IMR-90 (cell line): ENCODE measurements at regions not wholly inside any gene's neighbourhood (a gene's known extent, or its start where the extent isn't known, plus 50 kb on each side); places are given as distances from the start of the nearest gene placed in this dataset.

Experiments used
- CHD1 ChIP-seq: IDR thresholded peaks from 2 replicates; pipeline ENCODE4 v1.6.1; 2012; ENCODE audit warnings: low read depth, low read length, improper control_type of control experiment
- MXI1 ChIP-seq: IDR thresholded peaks from 2 replicates; pipeline ENCODE4 v1.6.1; 2012; ENCODE audit warnings: low read depth, mild to moderate bottlenecking, low read length, moderate library complexity, borderline replicate concordance
- POLR2A ChIP-seq: IDR thresholded peaks from 2 replicates; pipeline ENCODE4 v1.6.1; 2012; ENCODE audit warnings: mild to moderate bottlenecking, low read depth, low read length
- RAD21 ChIP-seq: IDR thresholded peaks from 2 replicates; pipeline ENCODE4 v1.6.1; 2012; ENCODE audit warnings: low read length, improper control_type of control experiment
- RCOR1 ChIP-seq: IDR thresholded peaks from 2 replicates; pipeline ENCODE4 v1.6.1; 2012; ENCODE audit warnings: mild to moderate bottlenecking, low read length, improper control_type of control experiment; ENCODE audit not compliant: insufficient replicate concordance
- SMC3 ChIP-seq: fragments of 150-350 bp; IDR thresholded peaks from 2 replicates; pipeline ENCODE4 v1.6.1; 2016; ENCODE audit warnings: low read depth, mild to moderate bottlenecking, antibody characterized with exemption, low read length, moderate library complexity
- USF2 ChIP-seq: fragments of 150-350 bp; IDR thresholded peaks from 2 replicates; pipeline ENCODE4 v1.6.1; 2017; ENCODE audit warnings: mild to moderate bottlenecking, antibody characterized with exemption, low read length, low read depth
- TF ChIP-seq, protein P1 (sequence below): conservative IDR thresholded peaks from 2 replicates; pipeline ENCODE4 v1.5.1; 2012; ENCODE audit warnings: mild to moderate bottlenecking, low read depth, low read length, improper control_type of control experiment

DNA sequence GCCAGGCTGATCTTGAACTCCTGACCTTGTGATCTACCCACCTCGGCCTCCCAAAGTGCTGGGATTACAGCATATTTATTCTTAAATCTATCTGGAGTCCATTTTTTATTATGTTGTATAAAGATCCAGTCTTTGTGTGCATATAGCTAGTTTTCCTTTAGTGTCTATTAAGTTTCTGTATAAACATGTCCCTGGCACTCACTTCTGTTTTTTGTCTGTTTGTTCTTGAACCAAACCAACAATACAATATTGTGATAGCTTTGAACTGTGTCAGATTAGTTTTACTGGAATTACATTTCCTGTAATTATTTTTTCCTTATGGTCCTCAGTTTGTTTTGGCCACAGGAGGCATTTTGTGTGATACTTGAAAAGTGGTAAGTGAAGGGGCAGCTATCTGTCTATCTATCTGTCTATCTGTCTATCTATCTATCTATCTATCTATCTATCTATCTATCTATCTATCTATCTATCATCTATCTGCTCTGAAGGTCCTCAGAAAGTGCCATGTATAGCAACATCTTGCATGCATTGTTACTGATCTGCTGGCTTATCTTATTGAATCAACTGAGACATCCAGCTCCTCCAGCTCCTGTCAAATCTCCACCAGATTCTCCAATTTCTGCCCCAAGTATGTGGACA lies 70.9 kb upstream of the ACVR1 start:
- TF ChIP-seq, protein P1, sequence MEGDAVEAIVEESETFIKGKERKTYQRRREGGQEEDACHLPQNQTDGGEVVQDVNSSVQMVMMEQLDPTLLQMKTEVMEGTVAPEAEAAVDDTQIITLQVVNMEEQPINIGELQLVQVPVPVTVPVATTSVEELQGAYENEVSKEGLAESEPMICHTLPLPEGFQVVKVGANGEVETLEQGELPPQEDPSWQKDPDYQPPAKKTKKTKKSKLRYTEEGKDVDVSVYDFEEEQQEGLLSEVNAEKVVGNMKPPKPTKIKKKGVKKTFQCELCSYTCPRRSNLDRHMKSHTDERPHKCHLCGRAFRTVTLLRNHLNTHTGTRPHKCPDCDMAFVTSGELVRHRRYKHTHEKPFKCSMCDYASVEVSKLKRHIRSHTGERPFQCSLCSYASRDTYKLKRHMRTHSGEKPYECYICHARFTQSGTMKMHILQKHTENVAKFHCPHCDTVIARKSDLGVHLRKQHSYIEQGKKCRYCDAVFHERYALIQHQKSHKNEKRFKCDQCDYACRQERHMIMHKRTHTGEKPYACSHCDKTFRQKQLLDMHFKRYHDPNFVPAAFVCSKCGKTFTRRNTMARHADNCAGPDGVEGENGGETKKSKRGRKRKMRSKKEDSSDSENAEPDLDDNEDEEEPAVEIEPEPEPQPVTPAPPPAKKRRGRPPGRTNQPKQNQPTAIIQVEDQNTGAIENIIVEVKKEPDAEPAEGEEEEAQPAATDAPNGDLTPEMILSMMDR: no peak
- no peak for TF ChIP-seq RCOR1
- TF ChIP-seq POLR2A: no peak
- TF ChIP-seq SMC3: no peak
- TF ChIP-seq MXI1: no peak
- no peak for TF ChIP-seq USF2
- TF ChIP-seq CHD1: no peak
- TF ChIP-seq RAD21: no peak
